Panc1 (cell line): ENCODE measurements at regions not wholly inside any gene's neighbourhood (a gene's known extent, or its start where the extent isn't known, plus 50 kb on each side); places are given as distances from the start of the nearest gene placed in this dataset.

Source experiments
- CTCF ChIP-seq: fragments of 450-650 bp; IDR thresholded peaks from 2 replicates; pipeline ENCODE4 v1.5.1; 2017; ENCODE audit warnings: mild to moderate bottlenecking
- POLR2AphosphoS5 ChIP-seq: IDR thresholded peaks from 2 replicates; pipeline ENCODE4 v1.6.1; 2012; ENCODE audit warnings: mild to moderate bottlenecking, low read depth, low read length, moderate library complexity
- REST ChIP-seq, 2 experiments: IDR thresholded peaks; 2 replicates each; pipeline ENCODE4 v1.6.1; 2011 to 2012; ENCODE audit warnings: low read depth in 2 of 2, control low read depth in 1 of 2, low read length in 1 of 2, mild to moderate bottlenecking in 1 of 2, moderate library complexity in 1 of 2; ENCODE audit not compliant: insufficient read depth in 1 of 2
- SIN3A ChIP-seq: IDR thresholded peaks from 2 replicates; pipeline ENCODE4 v1.6.1; 2012; ENCODE audit warnings: low read depth, mild to moderate bottlenecking, low read length, moderate library complexity, borderline replicate concordance; ENCODE audit not compliant: insufficient read depth
- TCF7L2 ChIP-seq: IDR thresholded peaks from 2 replicates; pipeline ENCODE4 v1.6.1; 2011; ENCODE audit warnings: mild to moderate bottlenecking, low read depth, low read length, inconsistent platforms

GRCh38 chrX:94932278-94932965 is 1258.4 kb downstream of the FAM133A start:
- no peak for TF ChIP-seq CTCF
- no peak for TF ChIP-seq POLR2AphosphoS5
- TF ChIP-seq SIN3A = no peak
- TF ChIP-seq REST (IDR thresholded peaks at IDR 0.05; ENCODE audit: insufficient read depth in 1 of 2, low read depth in 2 of 2, low read length in 1 of 2) = no peak
- no peak for TF ChIP-seq TCF7L2
